ENCODE measurements at regions not wholly inside any gene's neighbourhood (a gene's known extent, or its start where the extent isn't known, plus 50 kb on each side); places are given as distances from the start of the nearest gene placed in this dataset.

DNA sequence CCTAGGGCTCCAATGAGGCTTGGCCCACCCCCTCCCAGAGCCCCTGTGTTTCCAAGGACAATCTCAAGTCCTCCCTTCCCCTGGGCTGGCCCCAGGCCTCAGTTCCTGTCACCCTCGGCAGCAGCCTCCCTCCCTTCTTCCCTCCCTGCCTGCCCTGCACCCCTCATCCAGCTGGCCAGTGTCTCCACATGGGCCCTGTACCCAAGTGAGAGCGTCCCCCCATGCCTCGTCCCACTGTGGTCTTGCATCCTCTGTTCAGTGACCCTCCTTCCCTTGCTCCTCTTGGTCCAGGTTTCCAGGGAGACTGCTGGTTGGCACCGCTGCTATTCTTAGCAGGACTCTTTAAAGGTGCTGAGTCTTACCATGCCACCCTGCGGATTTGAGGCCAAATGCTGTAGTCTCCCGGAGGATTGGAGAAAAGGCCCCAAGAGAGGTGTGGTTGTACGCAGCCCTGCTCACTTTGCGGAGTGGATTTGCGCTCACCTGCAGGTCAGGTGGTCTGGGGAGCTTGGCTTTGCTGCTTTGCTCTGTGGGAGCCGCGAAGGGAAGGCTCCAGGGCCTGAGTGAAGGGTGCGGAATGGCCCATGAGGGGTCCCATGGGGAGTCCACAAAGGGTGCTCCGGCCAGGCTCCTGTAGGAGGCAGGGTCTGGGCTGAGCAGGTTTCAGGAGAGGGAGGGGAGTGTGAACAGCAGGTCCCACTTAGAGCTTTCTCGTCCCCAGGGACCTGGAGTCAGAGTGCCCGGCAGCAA lies 519.2 kb downstream of the TCERG1L start:
- Histone ChIP-seq H3K4me1 (ENCODE audit: low read depth) (no peaks in the 10 kb centered on the region), H3K27me3 (no peaks in the 10 kb centered on the region), H3K9me3 (ENCODE audit: low read depth) (no peaks in the 10 kb centered on the region), H3K4me3 (no peak overlapping the region), H3K36me3 (no peaks in the 10 kb centered on the region), H3K27ac (no peak overlapping the region)
- DNase-seq (ENCODE audit: low read depth in 1 of 2, low spot score in 1 of 2), result no peak
- TF ChIP-seq, protein P1, sequence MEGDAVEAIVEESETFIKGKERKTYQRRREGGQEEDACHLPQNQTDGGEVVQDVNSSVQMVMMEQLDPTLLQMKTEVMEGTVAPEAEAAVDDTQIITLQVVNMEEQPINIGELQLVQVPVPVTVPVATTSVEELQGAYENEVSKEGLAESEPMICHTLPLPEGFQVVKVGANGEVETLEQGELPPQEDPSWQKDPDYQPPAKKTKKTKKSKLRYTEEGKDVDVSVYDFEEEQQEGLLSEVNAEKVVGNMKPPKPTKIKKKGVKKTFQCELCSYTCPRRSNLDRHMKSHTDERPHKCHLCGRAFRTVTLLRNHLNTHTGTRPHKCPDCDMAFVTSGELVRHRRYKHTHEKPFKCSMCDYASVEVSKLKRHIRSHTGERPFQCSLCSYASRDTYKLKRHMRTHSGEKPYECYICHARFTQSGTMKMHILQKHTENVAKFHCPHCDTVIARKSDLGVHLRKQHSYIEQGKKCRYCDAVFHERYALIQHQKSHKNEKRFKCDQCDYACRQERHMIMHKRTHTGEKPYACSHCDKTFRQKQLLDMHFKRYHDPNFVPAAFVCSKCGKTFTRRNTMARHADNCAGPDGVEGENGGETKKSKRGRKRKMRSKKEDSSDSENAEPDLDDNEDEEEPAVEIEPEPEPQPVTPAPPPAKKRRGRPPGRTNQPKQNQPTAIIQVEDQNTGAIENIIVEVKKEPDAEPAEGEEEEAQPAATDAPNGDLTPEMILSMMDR (IDR thresholded peaks at IDR 0.05; ENCODE audit: low read depth, low read length), result no peak

DNA sequence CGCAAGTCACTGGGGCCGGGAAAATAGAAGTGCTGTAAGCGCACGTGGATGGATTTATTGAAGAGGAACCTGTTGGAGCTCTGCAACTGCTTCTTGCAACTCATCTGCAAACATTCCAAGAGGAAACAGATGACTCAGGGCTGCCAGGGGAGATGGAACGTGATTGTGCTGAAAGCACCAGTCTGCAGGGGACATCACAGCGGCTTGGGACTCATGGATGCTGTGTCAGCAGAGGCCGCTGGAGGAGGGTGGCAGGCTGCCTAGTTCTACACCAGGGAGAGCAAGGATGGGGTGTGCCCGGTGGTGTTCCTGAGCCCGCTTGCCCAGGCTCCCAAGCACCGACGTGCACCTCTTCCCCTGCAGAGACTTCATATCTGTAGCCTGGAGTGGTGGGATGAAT lies 515.7 kb downstream of the TCERG1L start:
- DNase-seq (ENCODE audit: low read depth in 1 of 2, low spot score in 1 of 2), result no peak
- Histone ChIP-seq H3K27me3 (no peaks in the 10 kb centered on the region), H3K4me1 (ENCODE audit: low read depth) (no peaks in the 10 kb centered on the region), H3K4me3 (no peak overlapping the region), H3K9me3 (ENCODE audit: low read depth) (no peaks in the 10 kb centered on the region), H3K36me3 (no peaks in the 10 kb centered on the region), H3K27ac (no peak overlapping the region)
- TF ChIP-seq, protein P1 (IDR thresholded peaks at IDR 0.05; ENCODE audit: low read depth, low read length), result no peak

DNA sequence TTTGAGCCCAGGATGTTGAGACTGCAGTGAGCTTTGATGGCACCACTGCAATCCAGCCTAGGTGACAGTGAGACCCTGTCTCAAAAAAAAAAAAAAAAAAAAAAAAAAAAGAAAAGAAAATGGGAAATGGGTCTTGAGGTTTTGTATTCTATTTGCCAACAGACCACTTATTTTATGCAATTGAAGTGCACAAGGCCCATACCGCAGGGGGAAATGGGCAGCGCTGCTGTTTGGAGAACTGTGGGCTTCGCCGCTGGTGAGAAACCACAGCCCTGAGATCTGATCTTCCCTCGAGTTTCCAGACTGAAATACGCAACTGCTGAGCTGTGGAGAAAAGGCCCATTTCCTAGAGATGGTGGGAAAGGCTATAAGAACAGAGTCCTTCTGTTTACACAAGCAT lies 512.0 kb downstream of the TCERG1L start:
- TF ChIP-seq, protein P1 (IDR thresholded peaks at IDR 0.05; ENCODE audit: low read depth, low read length), result no peak
- no peaks in the 10 kb centered on the region for H3K36me3 ChIP-seq
- DNase-seq (ENCODE audit: low read depth in 1 of 2, low spot score in 1 of 2), result no peak
- no peak overlapping the region for H3K4me3 ChIP-seq
- no peak overlapping the region for H3K27ac ChIP-seq
- no peaks in the 10 kb centered on the region for H3K4me1 ChIP-seq (ENCODE audit: low read depth)
- no peaks in the 10 kb centered on the region for H3K27me3 ChIP-seq
- H3K9me3 ChIP-seq (ENCODE audit: low read depth), result no peaks in the 10 kb centered on the region

DNA sequence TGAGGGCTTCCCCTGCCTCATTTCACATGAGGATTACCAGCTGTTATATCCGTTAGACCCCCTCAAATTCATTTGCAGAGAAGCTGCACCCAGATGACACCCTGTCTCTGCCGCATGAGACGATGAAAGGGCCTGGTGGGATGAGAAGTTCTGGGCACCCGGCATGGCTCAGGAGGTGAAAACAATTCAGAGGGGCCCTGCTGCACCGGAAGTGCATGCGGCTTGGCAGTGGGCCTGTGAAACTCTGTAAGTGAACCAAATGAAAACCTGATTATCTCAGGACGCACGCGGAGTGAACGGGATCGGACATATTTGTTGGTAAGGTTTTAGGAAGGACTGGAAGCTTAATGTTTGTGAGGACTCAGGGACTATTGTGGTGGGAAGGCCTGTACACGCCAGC lies 511.2 kb downstream of the TCERG1L start:
- H3K36me3 ChIP-seq, result no peaks in the 10 kb centered on the region
- H3K4me3 ChIP-seq, result no peak overlapping the region
- H3K27me3 ChIP-seq, result no peaks in the 10 kb centered on the region
- no peaks in the 10 kb centered on the region for H3K4me1 ChIP-seq (ENCODE audit: low read depth)
- no peak for DNase-seq (ENCODE audit: low read depth in 1 of 2, low spot score in 1 of 2)
- H3K9me3 ChIP-seq (ENCODE audit: low read depth), result no peaks in the 10 kb centered on the region
- TF ChIP-seq, protein P1 (IDR thresholded peaks at IDR 0.05; ENCODE audit: low read depth, low read length), result no peak
- H3K27ac ChIP-seq, result no peak overlapping the region

DNA sequence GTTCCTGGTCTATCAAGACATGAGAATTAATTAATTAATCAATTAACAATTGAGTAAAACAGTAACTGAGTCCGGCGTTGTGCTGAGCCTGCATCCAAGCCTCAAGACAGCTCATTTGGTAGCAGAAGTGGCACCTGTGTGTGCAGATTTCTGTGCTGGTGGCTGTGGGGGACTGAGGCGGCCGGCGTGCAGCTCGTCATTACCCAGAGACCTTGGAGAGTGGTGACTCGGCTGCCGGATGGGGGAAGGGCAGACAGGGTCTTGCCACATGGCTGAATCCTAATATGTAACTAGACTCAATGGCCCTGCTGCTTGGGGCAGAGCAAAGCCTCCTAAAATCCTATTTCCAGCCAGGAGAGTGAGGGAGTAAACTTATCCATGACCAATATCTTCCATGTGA lies 510.2 kb downstream of the TCERG1L start:
- H3K27ac ChIP-seq, result no peak overlapping the region
- TF ChIP-seq, protein P1 (IDR thresholded peaks at IDR 0.05; ENCODE audit: low read depth, low read length), result no peak
- no peaks in the 10 kb centered on the region for H3K36me3 ChIP-seq
- no peak for DNase-seq (ENCODE audit: low read depth in 1 of 2, low spot score in 1 of 2)
- H3K4me3 ChIP-seq, result no peak overlapping the region
- H3K27me3 ChIP-seq, result no peaks in the 10 kb centered on the region
- no peaks in the 10 kb centered on the region for H3K9me3 ChIP-seq (ENCODE audit: low read depth)
- H3K4me1 ChIP-seq (ENCODE audit: low read depth), result no peaks in the 10 kb centered on the region
